PC-9 (cell line): ENCODE measurements at regions not wholly inside any gene's neighbourhood (a gene's known extent, or its start where the extent isn't known, plus 50 kb on each side); places are given as distances from the start of the nearest gene placed in this dataset.

Experiments used
- BruUV-seq: library from RNA; stranded (reverse); fragments of 400-500 nt; replicated peaks from 2 replicates; lab custom pipeline; 2021; lab: Mats Ljungman, UMichigan
- CTCF ChIA-PET: fragments of 300-600 bp; sonication (Branson Sonifier 250); formaldehyde crosslinking; loops from one replicate; lab custom pipeline; 2022; ENCODE audit warnings: antibody characterized with exemption; lab: Charles Lee
- POLR2A ChIA-PET: fragments of 300-600 bp; sonication (Branson Sonifier 250); formaldehyde crosslinking; loops from one replicate; lab custom pipeline; 2022; ENCODE audit warnings: antibody characterized with exemption; ENCODE audit not compliant: unreplicated experiment; lab: Charles Lee
- DNase-seq, 2 experiments: peaks; one replicate each; pipeline versions ENCODE4 v3.0.0 to v3.0.0-alpha.2; 2015 to 2022; ENCODE audit warnings: mixed read lengths in 1 of 2
- H2AFZ ChIP-seq: fragments of 200-600 bp; sonication (generic); 2 replicates; pipeline ENCODE4 v1.8.1; 2017; ENCODE audit warnings: antibody characterized with exemption
- H3F3A ChIP-seq: fragments of 200-600 bp; sonication (generic); 2 replicates; pipeline ENCODE4 v1.8.1; 2017; ENCODE audit warnings: antibody characterized with exemption, mild to moderate bottlenecking, low read depth; ENCODE audit not compliant: insufficient read depth
- H3K27ac ChIP-seq: fragments of 200-600 bp; sonication (generic); 2 replicates; pipeline ENCODE4 v1.6.1; 2016; ENCODE audit warnings: mixed run types
- H3K27me3 ChIP-seq: fragments of 200-600 bp; sonication (generic); 2 replicates; pipeline ENCODE4 v1.6.1; 2016; ENCODE audit warnings: low read depth, mixed run types; ENCODE audit not compliant: insufficient read depth
- H3K36me3 ChIP-seq: fragments of 200-600 bp; sonication (generic); 2 replicates; pipeline ENCODE4 v1.6.1; 2016; ENCODE audit warnings: low read depth, mixed run types
- H3K4me1 ChIP-seq: fragments of 200-600 bp; sonication (generic); replicated peaks from 2 replicates; pipeline ENCODE4 v1.6.1; 2016; ENCODE audit warnings: mixed run types; ENCODE audit not compliant: insufficient read depth
- H3K4me2 ChIP-seq: fragments of 200-600 bp; sonication (generic); 2 replicates; pipeline ENCODE4 v1.6.1; 2017; ENCODE audit warnings: mixed run types
- H3K4me3 ChIP-seq: fragments of 200-600 bp; sonication (generic); 2 replicates; pipeline ENCODE4 v1.6.1; 2016; ENCODE audit warnings: mixed run types
- H3K79me2 ChIP-seq: fragments of 200-600 bp; sonication (generic); 2 replicates; pipeline ENCODE4 v1.6.1; 2017; ENCODE audit warnings: low read depth, mixed run types
- H3K9me2 ChIP-seq: fragments of 200-600 bp; sonication (generic); 2 replicates; pipeline ENCODE4 v1.8.1; 2017; ENCODE audit warnings: mild to moderate bottlenecking; ENCODE audit not compliant: insufficient read depth
- H3K9me3 ChIP-seq: fragments of 200-600 bp; sonication (generic); 2 replicates; pipeline ENCODE4 v1.8.1; 2016; ENCODE audit warnings: low read depth; ENCODE audit not compliant: insufficient read depth
- H4K20me1 ChIP-seq: fragments of 200-600 bp; sonication (generic); 2 replicates; pipeline ENCODE4 v1.8.1; 2017; ENCODE audit not compliant: insufficient read depth
- CTCF ChIP-seq: fragments of 200-600 bp; sonication (generic); conservative IDR thresholded peaks from 2 replicates; pipeline ENCODE4 v1.6.1; 2017; ENCODE audit warnings: mixed run types, antibody characterized with exemption, mild to moderate bottlenecking, moderate library complexity
- EZH2 ChIP-seq: fragments of 200-600 bp; sonication (generic); IDR thresholded peaks from 2 replicates; pipeline ENCODE4 v1.8.0; 2017; ENCODE audit warnings: antibody characterized with exemption, low read depth
- intact Hi-C: fragments of 100-400 bp; cut with micrococcal nuclease; formaldehyde crosslinking; loops from one replicate; pipeline ENCODE4 v1.10.0; 2022; ENCODE audit not compliant: unreplicated experiment

- Histone ChIP-seq H3K4me2 (no peak overlapping the region), H3F3A (peaks cover 6% of the 10 kb centered on the region; the same call in 1 of the 2 replicates), H3K79me2 (no peaks in the 10 kb centered on the region), H3K27me3 (no peaks in the 10 kb centered on the region), H3K36me3 (no peaks in the 10 kb centered on the region), H3K9me2 (no peaks in the 10 kb centered on the region), H3K4me1 (peaks cover 22% of the 10 kb centered on the region), H2AFZ (no peak overlapping the region), H3K9me3 (peaks cover 4% of the 10 kb centered on the region; the same call in 1 of the 2 replicates), H4K20me1 (no peaks in the 10 kb centered on the region), H3K27ac (no peak overlapping the region), H3K4me3 (no peak overlapping the region)
- CTCF ChIA-PET = interaction anchor here (0.7 kb wide), 1 partner anchor 232 kb away, joined by 3 read pairs; no protein-coding TSS in a partner anchor
- no peak for DNase-seq
- TF ChIP-seq CTCF (no peak), EZH2 (no peak)
- POLR2A ChIA-PET = no interaction called here
- intact Hi-C loops = no loop called here
- no TSS peak for BruUV-seq
Measured at GRCh38 chr3:40925231-40925630, 274.1 kb upstream of the CTNNB1 start.

GRCh38 chr3:40930131-40930538 is 269.2 kb upstream of the CTNNB1 start:
- 0 out of 2 replicates have a peak, but pooled peaks cover 11% of the 10 kb centered on the region for H3K4me1 ChIP-seq
- POLR2A ChIA-PET = interaction anchor here (0.7 kb wide), 1 partner anchor 662 kb away, joined by 7 read pairs; no protein-coding TSS in a partner anchor
- H3F3A ChIP-seq = no peaks in the 10 kb centered on the region
- no peak overlapping the region for H3K4me2 ChIP-seq
- BruUV-seq = no TSS peak
- TF ChIP-seq EZH2 (no peak), CTCF (no peak)
- intact Hi-C loops = no loop called here
- H3K9me2 ChIP-seq = no peaks in the 10 kb centered on the region
- H2AFZ ChIP-seq = no peak overlapping the region
- no peak overlapping the region for H3K4me3 ChIP-seq
- no peaks in the 10 kb centered on the region for H4K20me1 ChIP-seq
- H3K9me3 ChIP-seq = no peaks in the 10 kb centered on the region; the same call in 1 of the 2 replicates
- no peak for DNase-seq
- no peaks in the 10 kb centered on the region for H3K36me3 ChIP-seq
- H3K79me2 ChIP-seq = no peaks in the 10 kb centered on the region
- H3K27me3 ChIP-seq = no peaks in the 10 kb centered on the region
- CTCF ChIA-PET = interaction anchor here (0.6 to 0.7 kb wide), 2 partner anchors 8 to 41 kb away, joined by 4 read pairs; no protein-coding TSS in a partner anchor
- H3K27ac ChIP-seq = no peak overlapping the region

GRCh38 chr3:40930756-40931155 is 268.5 kb upstream of the CTNNB1 start:
- H3K4me3 ChIP-seq = no peak overlapping the region
- no peaks in the 10 kb centered on the region for H3K36me3 ChIP-seq
- H3K27me3 ChIP-seq = no peaks in the 10 kb centered on the region
- H2AFZ ChIP-seq = no peak overlapping the region
- no peaks in the 10 kb centered on the region for H4K20me1 ChIP-seq
- ChIA-PET CTCF (no interaction called here), POLR2A (interaction anchor here (0.8 kb wide), 1 partner anchor 22 kb away, joined by 8 read pairs; no protein-coding TSS in a partner anchor)
- H3F3A ChIP-seq = no peaks in the 10 kb centered on the region
- no peaks in the 10 kb centered on the region for H3K9me2 ChIP-seq
- no peaks in the 10 kb centered on the region for H3K79me2 ChIP-seq
- BruUV-seq = no TSS peak
- H3K9me3 ChIP-seq = no peaks in the 10 kb centered on the region; the same call in 1 of the 2 replicates
- H3K27ac ChIP-seq = no peak overlapping the region
- H3K4me2 ChIP-seq = no peak overlapping the region
- H3K4me1 ChIP-seq = 0 out of 2 replicates have a peak, but pooled peaks cover 11% of the 10 kb centered on the region
- no peak for TF ChIP-seq EZH2
- TF ChIP-seq CTCF = no peak
- intact Hi-C loops = no loop called here
- no peak for DNase-seq
